Memory B cell (primary cell): ENCODE measurements at regions not wholly inside any gene's neighbourhood (a gene's known extent, or its start where the extent isn't known, plus 50 kb on each side); places are given as distances from the start of the nearest gene placed in this dataset.

Source experiments
- ATAC-seq: fragments of 150-1000 bp; cut with Tn5 transposase; 2 replicates; pipeline ENCODE4 v1.10.0; 2021; ENCODE audit warnings: low read depth, mild to moderate bottlenecking, moderate library complexity
- DNase-seq, 2 donors: peaks; one replicate each; pipeline ENCODE4 v3.0.0; 2022; ENCODE audit warnings: low spot score in 2 of 2
- H3K27ac Mint-ChIP-seq: one replicate; pipeline ENCODE4 v1.8.0; 2022; ENCODE audit warnings: mild to moderate bottlenecking, moderate library complexity, mixed read lengths
- H3K27me3 Mint-ChIP-seq: one replicate; pipeline ENCODE4 v1.8.0; 2022; ENCODE audit warnings: mixed read lengths
- H3K36me3 Mint-ChIP-seq: one replicate; pipeline ENCODE4 v1.8.0; 2022; ENCODE audit warnings: mild to moderate bottlenecking, mixed read lengths
- H3K4me1 Mint-ChIP-seq: one replicate; pipeline ENCODE4 v1.8.0; 2022; ENCODE audit warnings: mixed read lengths
- H3K4me3 Mint-ChIP-seq: one replicate; pipeline ENCODE4 v1.8.0; 2022; ENCODE audit warnings: mild to moderate bottlenecking, moderate library complexity, mixed read lengths
- H3K9me3 Mint-ChIP-seq: one replicate; pipeline ENCODE4 v1.8.0; 2022; ENCODE audit warnings: mixed read lengths

DNA sequence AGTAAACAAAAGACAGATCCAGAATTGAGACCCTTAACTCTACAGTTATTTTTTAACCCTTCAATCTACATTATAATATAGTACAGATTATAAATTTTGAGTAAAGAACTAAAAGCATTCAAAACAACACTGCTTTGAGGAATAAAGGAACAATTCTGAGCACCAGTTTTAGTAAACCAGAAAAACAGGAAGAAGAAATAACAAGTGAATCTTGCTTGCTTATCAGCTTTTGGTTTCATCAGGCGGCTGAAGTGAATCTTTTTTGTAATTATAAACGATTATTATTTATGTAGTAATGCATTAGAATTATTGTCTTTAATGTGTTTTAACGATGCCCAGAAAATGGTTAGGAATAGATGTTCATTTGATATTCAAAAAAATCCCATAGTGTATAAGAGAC lies 305.4 kb downstream of the ARAP2 start:
- ATAC-seq (no peak), DNase-seq (no peak)
- H3K4me3 Mint-ChIP-seq: no peak overlapping the region
- H3K4me1 Mint-ChIP-seq: no peaks in the 10 kb centered on the region
- H3K27ac Mint-ChIP-seq: no peak overlapping the region
- no peaks in the 10 kb centered on the region for H3K9me3 Mint-ChIP-seq
- peaks cover 1% of the 10 kb centered on the region for H3K27me3 Mint-ChIP-seq
- no peaks in the 10 kb centered on the region for H3K36me3 Mint-ChIP-seq

DNA sequence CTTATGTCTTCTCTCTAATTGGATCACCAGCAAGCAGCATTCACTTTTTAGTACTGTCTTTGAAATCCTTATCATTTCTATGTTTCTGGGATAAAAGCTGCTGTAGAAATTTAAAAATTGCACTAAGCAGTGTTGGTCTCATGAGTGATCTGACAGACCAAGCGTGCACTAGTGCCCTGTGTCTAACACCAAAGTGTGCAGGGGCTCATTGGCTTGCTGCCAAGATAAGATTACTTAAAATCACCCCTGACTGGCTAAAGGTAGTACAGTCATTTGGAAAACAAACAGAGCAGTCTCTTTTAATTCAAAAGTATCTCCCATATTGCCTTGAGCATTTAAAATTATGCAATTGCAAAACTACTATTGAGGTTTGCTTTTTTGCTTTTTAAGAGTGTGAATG lies 304.6 kb downstream of the ARAP2 start:
- Mint-ChIP-seq H3K36me3 (no peaks in the 10 kb centered on the region), H3K4me1 (no peaks in the 10 kb centered on the region), H3K4me3 (no peak overlapping the region), H3K27me3 (peaks cover 1% of the 10 kb centered on the region), H3K9me3 (no peaks in the 10 kb centered on the region), H3K27ac (no peak overlapping the region)
- no peak for DNase-seq
- no peak for ATAC-seq

GRCh38 chr4:35942092-35942491 lies 302.2 kb downstream of the ARAP2 start:
- Mint-ChIP-seq H3K36me3 (no peaks in the 10 kb centered on the region), H3K4me1 (no peaks in the 10 kb centered on the region), H3K9me3 (no peaks in the 10 kb centered on the region), H3K4me3 (no peak overlapping the region), H3K27ac (no peak overlapping the region), H3K27me3 (peaks cover 1% of the 10 kb centered on the region)
- ATAC-seq (no peak), DNase-seq (no peak)

DNA sequence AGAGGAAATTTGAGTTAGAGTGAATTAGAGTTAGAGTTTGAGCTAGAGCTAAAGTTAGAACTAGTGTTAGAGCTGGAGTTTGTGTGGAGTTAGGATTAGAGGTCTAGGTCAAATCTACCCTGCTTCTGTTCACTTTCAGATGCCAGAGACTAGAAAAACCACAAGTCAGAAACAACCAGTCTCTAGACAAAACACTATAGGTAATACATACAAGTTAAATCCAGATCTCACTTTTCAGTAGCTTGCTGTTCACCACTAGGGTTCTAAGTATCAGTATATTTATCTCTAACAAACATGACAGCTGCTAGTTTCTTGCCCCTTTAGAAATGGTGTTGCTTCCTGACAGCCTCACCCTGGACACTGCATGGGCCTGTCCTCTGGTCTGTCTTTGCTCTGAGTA lies 300.7 kb downstream of the ARAP2 start:
- H3K4me1 Mint-ChIP-seq: no peaks in the 10 kb centered on the region
- ATAC-seq (no peak), DNase-seq (no peak)
- peaks cover 1% of the 10 kb centered on the region for H3K9me3 Mint-ChIP-seq
- H3K4me3 Mint-ChIP-seq: no peak overlapping the region
- peaks cover 1% of the 10 kb centered on the region for H3K27me3 Mint-ChIP-seq
- no peak overlapping the region for H3K27ac Mint-ChIP-seq
- no peaks in the 10 kb centered on the region for H3K36me3 Mint-ChIP-seq

GRCh38 chr4:35948171-35948570 lies 296.1 kb downstream of the ARAP2 start:
- Mint-ChIP-seq H3K27me3 (no peaks in the 10 kb centered on the region), H3K4me3 (no peak overlapping the region), H3K4me1 (no peaks in the 10 kb centered on the region), H3K27ac (no peak overlapping the region), H3K9me3 (peaks cover 6% of the 10 kb centered on the region), H3K36me3 (no peaks in the 10 kb centered on the region)
- ATAC-seq: no peak
- DNase-seq: no peak

GRCh38 chr4:35950442-35950841 lies 293.9 kb downstream of the ARAP2 start:
- DNase-seq: no peak
- H3K27ac Mint-ChIP-seq: no peak overlapping the region

DNA sequence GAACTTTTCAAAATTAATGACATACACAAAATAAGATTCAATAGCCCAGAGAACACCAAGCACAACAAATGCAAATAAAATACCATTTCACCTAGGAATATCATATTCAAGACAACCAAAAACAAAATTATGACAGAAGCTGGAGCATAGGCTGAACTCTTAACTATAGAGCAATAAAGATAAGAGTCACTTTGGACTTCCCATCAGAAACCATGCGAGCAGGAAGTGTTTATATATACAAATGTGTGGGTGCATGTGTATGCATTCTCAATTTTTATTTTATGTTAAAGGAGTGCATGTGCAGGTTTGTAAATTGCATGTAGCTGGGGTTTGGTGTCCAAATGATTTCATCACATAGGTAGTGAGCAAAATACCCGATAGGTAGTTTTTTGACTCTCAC lies 291.6 kb downstream of the ARAP2 start:
- Mint-ChIP-seq H3K27me3 (no peaks in the 10 kb centered on the region), H3K27ac (no peak overlapping the region), H3K4me1 (no peaks in the 10 kb centered on the region), H3K4me3 (no peak overlapping the region), H3K9me3 (peaks cover 18% of the 10 kb centered on the region), H3K36me3 (no peaks in the 10 kb centered on the region)
- ATAC-seq (no peak), DNase-seq (no peak)

More at GRCh38 chr4:35950442-35950841, 293.9 kb downstream of the ARAP2 start:
- Mint-ChIP-seq H3K9me3 (peaks cover 15% of the 10 kb centered on the region), H3K4me3 (no peak overlapping the region), H3K27me3 (no peaks in the 10 kb centered on the region), H3K36me3 (no peaks in the 10 kb centered on the region), H3K4me1 (no peaks in the 10 kb centered on the region)
- ATAC-seq: no peak

DNA sequence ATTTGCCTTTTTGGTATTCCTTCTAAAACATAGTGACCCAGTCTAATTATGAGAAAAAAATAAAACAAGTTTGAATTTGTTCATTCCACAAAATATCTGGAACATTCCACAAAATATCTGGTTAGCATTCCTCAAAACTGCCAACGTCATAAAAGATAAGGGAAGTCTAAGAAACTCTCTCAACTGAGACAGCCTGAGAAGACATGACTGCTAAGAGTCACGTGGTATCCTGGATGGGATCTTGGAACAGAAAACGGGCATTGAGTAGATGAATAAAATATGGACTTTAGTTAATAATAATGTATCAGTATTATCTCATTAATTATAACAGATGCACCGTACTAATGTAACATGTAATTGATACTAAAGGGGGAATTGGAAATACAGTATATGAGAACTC lies 280.9 kb downstream of the ARAP2 start:
- Mint-ChIP-seq H3K4me3 (no peak overlapping the region), H3K9me3 (no peaks in the 10 kb centered on the region), H3K36me3 (no peaks in the 10 kb centered on the region), H3K27ac (no peak overlapping the region), H3K27me3 (peaks cover 1% of the 10 kb centered on the region), H3K4me1 (no peaks in the 10 kb centered on the region)
- DNase-seq (no peak), ATAC-seq (no peak)

- no peaks in the 10 kb centered on the region for H3K4me1 Mint-ChIP-seq
- no peaks in the 10 kb centered on the region for H3K9me3 Mint-ChIP-seq
- peaks cover 1% of the 10 kb centered on the region for H3K27me3 Mint-ChIP-seq
- no peaks in the 10 kb centered on the region for H3K36me3 Mint-ChIP-seq
- no peak overlapping the region for H3K4me3 Mint-ChIP-seq
- ATAC-seq: no peak
- DNase-seq: no peak
- no peak overlapping the region for H3K27ac Mint-ChIP-seq
Measured at GRCh38 chr4:35963974-35964515, 280.3 kb downstream of the ARAP2 start.

GRCh38 chr4:35965300-35965699 lies 279.0 kb downstream of the ARAP2 start:
- H3K36me3 Mint-ChIP-seq: no peaks in the 10 kb centered on the region
- no peak overlapping the region for H3K27ac Mint-ChIP-seq
- H3K4me1 Mint-ChIP-seq: no peaks in the 10 kb centered on the region
- no peak for DNase-seq
- H3K27me3 Mint-ChIP-seq: peaks cover 1% of the 10 kb centered on the region
- ATAC-seq: no peak
- no peaks in the 10 kb centered on the region for H3K9me3 Mint-ChIP-seq
- H3K4me3 Mint-ChIP-seq: no peak overlapping the region

GRCh38 chr4:35966566-35966965 lies 277.7 kb downstream of the ARAP2 start:
- Mint-ChIP-seq H3K9me3 (no peaks in the 10 kb centered on the region), H3K4me3 (no peak overlapping the region), H3K27ac (no peak overlapping the region), H3K27me3 (peaks cover 1% of the 10 kb centered on the region), H3K4me1 (no peaks in the 10 kb centered on the region), H3K36me3 (no peaks in the 10 kb centered on the region)
- no peak for DNase-seq
- no peak for ATAC-seq

GRCh38 chr4:35970366-35970960 lies 273.9 kb downstream of the ARAP2 start:
- H3K4me1 Mint-ChIP-seq: no peaks in the 10 kb centered on the region
- H3K9me3 Mint-ChIP-seq: no peaks in the 10 kb centered on the region
- ATAC-seq: no peak

DNA sequence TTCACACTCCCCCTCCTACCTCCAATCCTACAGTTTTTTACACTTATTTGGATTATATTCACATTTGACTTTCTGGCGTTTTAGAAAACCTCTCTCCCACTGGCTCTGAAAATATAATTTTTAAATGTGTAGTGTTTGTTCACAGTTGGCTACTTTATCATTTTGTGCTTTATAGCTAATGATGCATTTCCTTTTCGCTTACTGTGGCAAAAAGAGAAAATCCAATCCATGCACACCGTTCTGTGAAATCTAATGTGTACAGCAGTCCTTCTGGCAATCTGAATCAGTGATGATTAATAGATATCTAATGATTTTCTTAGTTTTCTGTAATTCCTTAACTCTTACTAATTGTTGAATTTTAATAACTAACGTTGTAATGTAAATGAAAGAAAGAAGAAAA lies 271.5 kb downstream of the ARAP2 start:
- Mint-ChIP-seq H3K4me1 (no peaks in the 10 kb centered on the region), H3K4me3 (no peak overlapping the region), H3K27ac (no peak overlapping the region), H3K36me3 (no peaks in the 10 kb centered on the region), H3K9me3 (no peaks in the 10 kb centered on the region), H3K27me3 (peaks cover 1% of the 10 kb centered on the region)
- DNase-seq (no peak), ATAC-seq (no peak)

More at GRCh38 chr4:35970366-35970960, 273.9 kb downstream of the ARAP2 start:
- no peak for DNase-seq
- H3K4me3 Mint-ChIP-seq: no peak overlapping the region
- H3K36me3 Mint-ChIP-seq: no peaks in the 10 kb centered on the region
- H3K27me3 Mint-ChIP-seq: no peaks in the 10 kb centered on the region
- no peak overlapping the region for H3K27ac Mint-ChIP-seq

- DNase-seq: no peak
- Mint-ChIP-seq H3K4me3 (no peak overlapping the region), H3K9me3 (no peaks in the 10 kb centered on the region), H3K27ac (no peak overlapping the region), H3K27me3 (peaks cover 1% of the 10 kb centered on the region), H3K36me3 (peaks cover 2% of the 10 kb centered on the region), H3K4me1 (no peaks in the 10 kb centered on the region)
- ATAC-seq: no peak
Measured at GRCh38 chr4:35975617-35976355, 268.5 kb downstream of the ARAP2 start.

- H3K4me1 Mint-ChIP-seq: peaks cover 6% of the 10 kb centered on the region
- peaks cover 2% of the 10 kb centered on the region for H3K9me3 Mint-ChIP-seq
- H3K27me3 Mint-ChIP-seq: peaks cover 1% of the 10 kb centered on the region
- no peak for DNase-seq
- H3K36me3 Mint-ChIP-seq: peaks cover 4% of the 10 kb centered on the region
- no peak overlapping the region for H3K4me3 Mint-ChIP-seq
- no peak overlapping the region for H3K27ac Mint-ChIP-seq
- no peak for ATAC-seq
Measured at GRCh38 chr4:35978551-35978950, 265.8 kb downstream of the ARAP2 start.
